GM13977 (cell line): ENCODE measurements at regions not wholly inside any gene's neighbourhood (a gene's known extent, or its start where the extent isn't known, plus 50 kb on each side); places are given as distances from the start of the nearest gene placed in this dataset.
"Not testable (repeated sequence)": the region's sequence is repeated elsewhere in the genome, so short reads cannot be mapped to it uniquely, and the experiment has no call there.

Source experiments
- DNase-seq: peaks from one replicate; pipeline ENCODE4 v3.0.0; 2012; ENCODE audit warnings: low spot score
- in situ Hi-C: fragments of 300-500 bp; cut with MboI; formaldehyde crosslinking; loops from one replicate; pipeline ENCODE4 v1.12.0; 2022; ENCODE audit warnings: low sequenced_read_pairs, low pct_unique_long_range_greater_than_20kb, mixed read lengths, inconsistent platforms; ENCODE audit not compliant: unreplicated experiment
- TF ChIP-seq, protein P1 (sequence below): IDR thresholded peaks from 2 replicates; pipeline ENCODE4 v1.5.1; 2012; ENCODE audit warnings: mild to moderate bottlenecking, control low read depth; ENCODE audit not compliant: insufficient read depth; ENCODE audit errors: extremely low read depth, missing control alignments

DNA sequence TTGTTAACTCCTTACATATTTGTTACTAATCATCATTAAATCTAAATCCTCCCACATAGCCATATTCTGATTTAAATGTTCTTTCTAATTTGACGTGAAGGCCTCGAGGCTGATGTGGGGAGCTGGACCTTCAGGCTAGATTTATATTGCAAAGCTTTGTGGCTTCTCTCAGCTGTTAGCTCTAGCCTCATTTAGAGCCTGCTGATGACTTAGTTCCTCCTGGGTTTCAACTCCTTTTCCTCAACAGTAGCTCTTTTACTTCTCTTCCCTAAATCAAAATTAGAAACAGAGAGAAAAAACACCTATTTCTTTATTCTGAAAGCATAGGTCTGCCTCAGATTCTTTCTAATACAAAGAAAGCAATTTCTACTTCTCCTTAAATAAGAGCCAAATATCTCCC, 477.5 kb upstream of the CCDC196 start:
- in situ Hi-C loops: no loop called here
- no peak for DNase-seq
- TF ChIP-seq, protein P1, sequence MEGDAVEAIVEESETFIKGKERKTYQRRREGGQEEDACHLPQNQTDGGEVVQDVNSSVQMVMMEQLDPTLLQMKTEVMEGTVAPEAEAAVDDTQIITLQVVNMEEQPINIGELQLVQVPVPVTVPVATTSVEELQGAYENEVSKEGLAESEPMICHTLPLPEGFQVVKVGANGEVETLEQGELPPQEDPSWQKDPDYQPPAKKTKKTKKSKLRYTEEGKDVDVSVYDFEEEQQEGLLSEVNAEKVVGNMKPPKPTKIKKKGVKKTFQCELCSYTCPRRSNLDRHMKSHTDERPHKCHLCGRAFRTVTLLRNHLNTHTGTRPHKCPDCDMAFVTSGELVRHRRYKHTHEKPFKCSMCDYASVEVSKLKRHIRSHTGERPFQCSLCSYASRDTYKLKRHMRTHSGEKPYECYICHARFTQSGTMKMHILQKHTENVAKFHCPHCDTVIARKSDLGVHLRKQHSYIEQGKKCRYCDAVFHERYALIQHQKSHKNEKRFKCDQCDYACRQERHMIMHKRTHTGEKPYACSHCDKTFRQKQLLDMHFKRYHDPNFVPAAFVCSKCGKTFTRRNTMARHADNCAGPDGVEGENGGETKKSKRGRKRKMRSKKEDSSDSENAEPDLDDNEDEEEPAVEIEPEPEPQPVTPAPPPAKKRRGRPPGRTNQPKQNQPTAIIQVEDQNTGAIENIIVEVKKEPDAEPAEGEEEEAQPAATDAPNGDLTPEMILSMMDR: no peak

DNA sequence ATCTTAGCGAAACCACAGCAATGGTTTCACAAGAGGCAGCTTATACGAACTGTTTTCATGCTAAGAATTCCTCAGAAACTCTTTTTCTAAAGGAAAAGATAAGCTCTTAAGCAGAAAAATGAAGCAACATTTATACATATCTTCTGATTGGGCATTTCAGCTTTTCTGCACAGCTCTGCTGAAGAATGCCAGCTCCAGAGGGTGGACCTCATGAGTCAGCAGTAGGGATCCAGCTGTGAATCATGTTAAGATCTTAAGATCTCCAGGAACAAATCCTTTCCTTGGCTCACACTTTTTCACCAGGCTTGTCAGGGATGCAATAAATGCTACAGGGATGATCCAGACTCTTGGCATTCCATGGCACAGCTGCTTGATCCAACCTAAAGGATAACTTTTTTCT, 477.1 kb upstream of the CCDC196 start:
- TF ChIP-seq, protein P1: no peak
- in situ Hi-C loops: no loop called here
- DNase-seq: no peak

DNA sequence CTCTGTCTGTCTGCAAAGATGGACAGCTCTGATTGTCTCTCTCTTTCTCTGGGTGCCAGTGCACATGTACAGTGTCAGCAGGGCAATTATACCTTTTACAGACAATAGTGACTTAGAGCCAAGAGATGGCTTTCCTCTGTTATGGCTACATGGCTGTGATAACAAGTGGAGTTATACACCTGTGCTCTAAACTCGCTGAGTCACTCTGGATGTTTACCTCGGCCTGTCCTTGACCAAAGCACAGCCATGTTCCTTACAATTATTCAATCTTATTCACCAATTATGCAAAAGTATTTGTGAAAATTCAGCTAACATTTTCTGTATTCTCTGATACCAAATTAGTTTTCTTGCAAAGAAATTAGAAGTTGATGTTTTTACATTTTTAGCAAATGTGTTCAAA, 475.5 kb upstream of the CCDC196 start:
- in situ Hi-C loops: no loop called here
- TF ChIP-seq, protein P1: no peak
- DNase-seq: no peak

DNA sequence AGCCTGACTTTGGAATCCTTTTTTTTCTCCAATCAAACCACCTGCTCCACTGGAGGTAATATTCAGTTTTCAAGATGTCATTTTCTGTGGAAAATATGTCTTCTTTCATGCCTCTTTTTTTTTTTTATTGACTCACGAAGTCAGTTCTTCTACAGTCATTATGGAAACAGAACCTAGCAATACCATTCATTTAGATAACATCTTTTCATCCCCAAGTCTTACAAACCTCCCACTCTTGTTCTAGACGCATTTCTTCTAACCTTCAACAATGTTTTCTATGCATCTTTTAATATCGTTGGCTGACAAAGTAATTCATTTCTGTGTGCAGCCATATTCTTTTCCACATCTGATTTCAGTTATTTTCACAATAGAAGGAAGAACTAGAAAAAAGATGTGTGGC, 474.3 kb upstream of the CCDC196 start:
- TF ChIP-seq, protein P1: no peak
- DNase-seq: no peak
- in situ Hi-C loops: no loop called here

DNA sequence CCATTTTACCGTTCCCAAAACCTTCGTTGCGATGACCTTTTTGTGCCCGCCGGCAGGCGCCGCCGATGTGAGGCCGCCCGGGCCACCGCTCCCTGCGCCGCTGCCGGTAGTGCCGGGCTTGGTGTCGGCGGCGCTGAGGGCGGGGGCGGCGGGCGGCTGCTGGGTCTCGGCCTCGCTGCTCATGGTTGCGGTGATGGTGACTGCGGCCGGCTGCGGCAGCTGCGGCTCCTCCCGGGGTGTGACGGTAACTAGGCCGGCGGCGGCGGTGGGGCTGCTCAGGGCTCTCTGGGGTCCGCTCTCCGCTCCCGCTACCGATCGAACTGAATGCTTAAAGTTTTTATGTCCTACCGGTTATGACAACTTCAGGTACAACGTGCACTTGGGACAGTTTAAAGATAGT, 472.6 kb upstream of the CCDC196 start:
- DNase-seq, in situ Hi-C loops: not testable (repeated sequence)

DNA sequence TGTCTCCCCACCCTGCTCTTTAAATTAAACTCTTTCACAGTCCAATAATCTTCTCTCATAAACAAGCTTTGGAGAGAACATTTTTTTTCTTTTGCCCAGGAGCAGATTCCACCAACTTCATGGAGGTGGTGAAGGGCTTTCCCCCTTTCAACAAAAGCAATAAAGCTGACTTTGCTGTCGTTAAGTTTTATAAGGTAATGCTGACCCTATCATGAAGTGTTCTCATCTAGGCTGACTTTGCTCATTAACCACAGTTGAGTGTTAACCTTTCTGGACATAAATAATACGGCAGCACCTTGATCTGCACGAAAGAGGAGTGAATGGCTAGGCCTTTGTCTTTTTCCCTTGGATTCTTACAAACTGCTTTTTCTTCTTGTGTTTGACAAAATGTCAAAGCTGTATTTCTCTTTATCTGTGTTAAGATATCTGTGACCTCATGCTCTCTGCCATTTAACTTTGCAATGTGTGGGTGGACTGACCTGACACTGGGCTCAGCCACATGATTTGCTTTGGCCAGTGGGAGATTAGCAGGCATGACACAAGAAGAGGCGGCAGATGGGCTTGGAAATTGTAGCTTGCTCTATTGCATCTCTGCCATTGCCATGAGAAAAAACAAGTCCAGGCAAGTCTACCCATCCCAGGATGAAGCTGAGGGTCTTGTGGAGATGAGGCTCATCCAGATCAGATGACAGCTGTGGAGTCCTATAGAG, 470.9 kb upstream of the CCDC196 start:
- in situ Hi-C loops: no loop called here
- DNase-seq: no peak
- TF ChIP-seq, protein P1: no peak

DNA sequence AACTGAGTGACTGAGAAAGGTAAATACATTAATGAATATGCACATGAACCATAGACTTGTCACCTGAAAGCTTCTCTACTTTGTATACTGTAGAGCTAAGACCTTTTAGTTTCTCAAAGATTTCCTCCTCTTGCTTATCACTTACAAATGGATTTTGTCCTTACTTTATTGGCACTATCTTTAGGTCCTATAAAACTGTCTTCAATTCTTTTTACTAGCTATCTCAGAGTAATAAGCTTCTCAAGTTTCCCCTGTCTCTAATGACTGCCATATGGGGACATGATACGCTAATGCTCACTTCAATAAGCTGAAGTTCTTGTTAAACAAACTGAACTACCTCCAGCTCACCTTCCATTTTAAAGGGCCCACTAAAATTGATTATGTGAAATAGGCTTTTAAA, 468.2 kb upstream of the CCDC196 start:
- in situ Hi-C loops: no loop called here
- TF ChIP-seq, protein P1: no peak
- no peak for DNase-seq
